Hematopoietic multipotent progenitor cell treated with erythropoietin and hydrocortisone succinate and interleukin-3 and kit ligand, for 6 days (in vitro differentiated cells): ENCODE measurements at regions not wholly inside any gene's neighbourhood (a gene's known extent, or its start where the extent isn't known, plus 50 kb on each side); places are given as distances from the start of the nearest gene placed in this dataset.

Source experiments
- DNase-seq: peaks from one replicate; pipeline ENCODE4 v3.0.0-alpha.2; 2015

DNA sequence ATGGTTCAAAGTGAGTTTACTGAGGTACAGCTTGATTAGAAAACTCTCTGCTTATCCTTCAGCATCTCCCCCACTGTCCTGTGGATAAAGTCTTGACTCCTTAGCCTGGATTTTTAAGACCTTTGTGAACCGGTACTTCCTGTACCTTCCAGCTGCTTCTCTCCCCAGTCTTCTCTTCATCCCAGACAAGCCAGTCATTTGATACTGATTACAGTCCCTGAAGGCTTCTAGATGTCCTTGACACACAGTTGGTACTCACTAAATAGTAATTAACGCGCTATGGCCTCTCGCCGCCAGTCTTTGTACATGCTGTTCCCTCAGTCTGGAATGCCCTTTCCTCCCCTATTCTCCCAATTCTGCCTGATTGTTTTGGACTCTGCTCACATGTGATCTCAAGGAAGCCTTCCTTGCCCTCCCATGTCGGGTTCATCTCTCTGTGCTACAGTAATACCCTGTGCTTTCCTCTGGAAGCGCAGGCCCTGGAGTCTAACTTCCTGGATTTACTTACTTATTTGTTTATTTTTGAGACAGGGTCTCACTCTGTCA lies 50.6 kb upstream of the PTGR2 start:
- no peak for DNase-seq

GRCh38 chr14:73797543-73798265 lies 53.9 kb upstream of the PTGR2 start:
- DNase-seq: no peak

DNA sequence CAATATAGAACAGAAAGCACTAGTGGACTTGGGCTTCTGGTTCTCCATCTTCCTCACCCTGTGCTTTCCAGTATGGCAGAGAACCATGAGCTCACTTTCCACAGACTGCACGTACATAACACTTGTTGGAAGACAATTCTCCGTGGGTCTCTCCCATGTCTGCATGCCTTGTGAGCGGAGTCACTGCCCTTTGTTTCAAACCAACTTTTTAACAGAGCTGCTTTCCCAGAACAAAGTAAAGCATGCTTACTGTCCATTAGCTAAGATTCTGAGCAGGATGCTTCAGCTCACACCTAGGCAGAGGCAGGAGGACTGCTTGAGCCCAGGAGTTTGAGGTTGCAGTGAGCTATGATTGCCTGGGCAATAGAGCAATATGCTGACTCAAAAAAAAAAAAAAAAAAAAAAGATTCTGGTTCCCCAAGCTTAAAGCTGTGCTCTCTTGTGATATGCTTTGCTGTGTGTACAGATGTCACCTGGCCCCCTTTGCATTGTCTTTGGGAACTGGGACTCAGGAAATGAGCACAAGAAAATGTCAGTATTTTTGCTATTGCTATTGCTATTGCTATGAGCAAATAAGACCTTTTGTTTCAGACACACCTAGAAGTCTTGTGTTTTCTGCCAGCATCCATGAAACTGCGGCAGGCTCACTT lies 54.6 kb upstream of the PTGR2 start:
- DNase-seq: no peak

DNA sequence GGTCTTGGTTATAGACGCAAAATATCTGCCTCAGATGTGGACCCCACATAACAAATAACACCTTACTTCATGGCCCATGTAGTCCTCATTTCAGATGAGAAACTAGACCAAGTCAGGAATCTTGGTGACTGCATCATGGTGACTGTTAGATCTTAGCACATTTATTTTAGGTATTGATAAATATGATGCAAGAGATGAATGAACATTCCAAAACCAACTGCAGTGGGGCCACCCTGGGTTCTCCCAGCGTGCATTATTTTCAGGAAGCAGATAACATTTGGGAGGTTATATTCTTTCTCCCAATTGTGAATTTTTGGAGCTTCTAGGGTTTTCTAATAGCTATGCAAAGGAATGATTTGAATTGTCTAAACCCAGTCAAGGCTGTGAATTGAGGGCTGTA lies 55.2 kb upstream of the PTGR2 start:
- DNase-seq: no peak

DNA sequence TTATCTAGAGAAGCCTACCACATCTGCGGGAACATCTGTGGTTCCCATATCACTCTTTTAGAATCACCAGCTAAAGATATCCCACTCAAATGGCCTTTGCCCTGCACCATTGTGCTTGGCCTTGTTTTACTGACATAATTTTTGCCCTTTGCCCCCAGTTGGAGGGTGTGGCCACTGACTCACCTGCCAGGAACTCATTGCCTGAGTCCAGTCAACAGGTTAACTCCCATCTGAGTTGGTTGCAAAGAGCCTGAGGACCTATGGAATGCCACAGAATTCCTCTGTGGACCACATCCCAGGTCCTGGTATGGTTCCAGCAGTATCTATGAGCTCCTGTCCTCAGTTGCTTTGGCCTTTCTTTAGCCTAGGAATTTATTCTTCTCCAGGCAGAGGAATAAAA lies 55.7 kb upstream of the PTGR2 start:
- no peak for DNase-seq

DNA sequence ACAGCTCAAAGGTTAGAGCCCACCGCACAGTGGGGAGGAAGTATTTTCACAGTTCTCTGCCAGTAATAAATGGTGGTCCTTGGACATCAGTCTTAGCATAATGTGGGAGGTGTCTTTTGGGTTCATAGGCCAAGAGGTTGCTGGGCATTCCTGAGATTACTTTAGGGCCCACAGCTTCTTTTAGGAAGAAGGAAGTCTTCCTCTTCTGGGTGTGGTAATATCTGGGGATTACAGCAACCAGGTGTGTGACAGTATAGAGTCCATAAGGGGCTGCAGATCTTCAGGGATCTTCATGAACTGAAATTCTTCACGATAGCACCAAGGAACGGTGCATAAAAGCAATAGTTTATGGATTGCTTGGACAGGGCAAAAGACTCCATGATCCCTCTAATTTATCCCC lies 56.2 kb upstream of the PTGR2 start:
- no peak for DNase-seq

DNA sequence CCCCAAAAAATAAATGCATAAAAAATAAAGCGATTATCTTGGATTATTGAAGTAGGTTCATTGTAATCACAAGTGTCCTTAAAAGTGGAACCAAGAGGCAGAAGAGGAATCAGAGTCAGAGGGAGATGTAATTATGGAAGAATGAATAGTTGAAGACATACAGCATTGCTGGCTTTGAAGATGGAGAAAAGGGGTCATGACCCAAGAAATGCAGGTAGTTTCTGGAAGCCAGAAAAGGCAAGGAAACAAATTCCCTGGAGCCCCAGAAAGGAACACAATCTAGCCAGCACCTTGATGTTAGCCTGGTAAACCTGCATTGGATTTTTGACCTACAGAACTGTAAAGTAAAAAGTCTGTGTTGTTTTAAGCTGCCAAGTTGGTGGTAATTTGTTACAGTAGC lies 57.5 kb upstream of the PTGR2 start:
- DNase-seq: no peak

DNA sequence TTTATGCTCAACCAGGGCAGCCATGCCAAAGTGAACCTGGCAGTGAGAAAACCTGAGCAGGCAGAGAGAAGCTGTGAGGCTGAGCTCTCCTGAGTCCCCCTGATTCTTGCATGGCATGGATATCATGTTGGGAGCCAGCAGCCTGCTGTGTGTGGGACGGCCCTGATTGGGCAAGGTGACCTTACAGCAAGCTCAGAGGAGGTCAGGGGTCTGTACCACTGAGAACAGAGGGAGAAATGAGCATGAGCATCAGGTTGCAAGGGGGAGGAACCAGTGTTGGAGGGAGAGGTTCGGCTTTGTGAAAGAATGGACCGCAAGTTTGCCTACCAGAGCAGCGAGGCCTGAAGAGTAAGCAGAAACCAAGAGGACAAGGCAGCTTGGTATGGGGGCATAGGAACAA lies 59.1 kb upstream of the PTGR2 start:
- DNase-seq: no peak

- DNase-seq: peak; percentile 64
Observed at GRCh38 chr14:73789989-73790581, 61.5 kb upstream of the PTGR2 start.

DNA sequence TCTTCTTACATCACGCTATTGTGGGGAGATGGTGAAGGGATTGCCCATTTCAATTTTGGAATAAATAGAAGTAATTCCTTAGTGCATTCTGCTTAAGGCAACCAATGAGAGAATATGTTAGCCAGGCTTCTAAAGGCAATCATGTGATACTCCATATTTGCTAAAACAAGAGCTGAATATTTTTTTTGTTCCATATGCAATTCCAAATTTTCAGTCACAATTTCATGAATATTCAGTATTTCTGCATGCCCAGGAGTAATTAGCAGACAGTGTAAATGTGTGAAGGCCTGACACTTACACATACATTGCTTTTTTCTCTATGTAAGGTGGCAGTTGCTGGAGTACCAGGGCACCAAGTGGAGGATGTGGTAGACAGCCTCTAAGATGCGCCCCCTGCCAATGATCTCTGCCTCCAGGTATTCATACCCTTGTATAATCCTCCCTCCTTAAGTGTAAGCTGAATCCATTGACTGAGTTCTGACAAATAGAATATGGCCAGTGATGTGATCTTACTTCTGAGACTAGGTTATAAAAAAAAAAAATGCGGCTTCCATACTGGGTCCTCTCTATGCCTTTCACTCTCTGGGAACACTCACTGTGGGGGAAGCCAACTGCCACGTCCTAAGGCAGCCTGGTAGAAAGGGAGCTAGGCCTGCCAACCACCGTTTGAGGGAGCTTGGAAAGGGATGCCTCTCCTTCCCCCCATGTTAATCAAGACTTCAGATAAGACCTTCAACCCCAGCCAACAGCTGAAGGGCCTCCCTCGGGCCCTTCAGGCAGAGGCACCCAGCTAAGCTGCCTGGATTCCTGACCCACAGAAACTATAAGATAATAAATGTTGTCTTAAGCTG lies 62.7 kb upstream of the PTGR2 start:
- peak; percentile 59 for DNase-seq

- DNase-seq: peak; percentile 36
Observed at GRCh38 chr14:73788317-73788598, 63.4 kb upstream of the PTGR2 start.

DNA sequence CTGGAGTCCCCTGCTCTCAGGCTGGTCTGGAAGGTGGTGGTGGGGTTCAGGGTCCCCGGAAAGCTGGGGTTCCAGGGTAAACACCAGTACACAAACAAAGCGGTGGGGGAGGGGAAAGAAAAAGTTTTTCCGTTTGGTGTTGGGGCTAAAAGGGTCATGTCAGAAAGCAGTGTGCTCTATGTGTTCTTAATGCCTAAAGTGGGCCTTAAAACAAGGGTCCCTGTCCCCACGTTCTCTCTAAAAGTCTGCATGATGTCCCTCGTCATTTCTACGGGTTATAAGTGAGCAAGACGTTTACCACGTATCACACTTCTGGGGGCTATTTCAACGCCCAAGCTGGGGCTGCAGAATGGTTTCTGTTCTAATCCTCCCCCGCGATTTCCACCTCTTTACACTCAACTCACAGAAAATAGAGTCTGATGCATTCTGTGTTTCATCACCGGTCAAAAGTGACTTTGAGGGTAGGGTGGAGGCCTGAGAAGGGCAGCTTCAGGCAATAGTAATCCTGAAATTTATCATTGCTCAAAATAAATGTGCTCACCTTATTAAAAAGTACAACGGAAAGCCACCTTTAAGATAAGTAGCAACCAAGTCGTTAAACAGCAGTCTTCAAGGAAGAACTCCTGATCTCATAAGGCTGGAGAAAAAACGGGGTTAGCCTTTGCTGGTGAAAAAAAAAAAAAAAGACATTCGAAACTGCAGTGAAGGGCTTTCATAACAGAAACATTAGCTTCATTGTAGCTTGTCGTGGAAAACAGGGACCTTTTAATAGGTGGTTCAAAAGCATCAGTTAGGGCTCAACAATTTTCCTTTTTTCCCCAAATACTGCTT lies 63.9 kb upstream of the PTGR2 start:
- peak; percentile 69 for DNase-seq

DNA sequence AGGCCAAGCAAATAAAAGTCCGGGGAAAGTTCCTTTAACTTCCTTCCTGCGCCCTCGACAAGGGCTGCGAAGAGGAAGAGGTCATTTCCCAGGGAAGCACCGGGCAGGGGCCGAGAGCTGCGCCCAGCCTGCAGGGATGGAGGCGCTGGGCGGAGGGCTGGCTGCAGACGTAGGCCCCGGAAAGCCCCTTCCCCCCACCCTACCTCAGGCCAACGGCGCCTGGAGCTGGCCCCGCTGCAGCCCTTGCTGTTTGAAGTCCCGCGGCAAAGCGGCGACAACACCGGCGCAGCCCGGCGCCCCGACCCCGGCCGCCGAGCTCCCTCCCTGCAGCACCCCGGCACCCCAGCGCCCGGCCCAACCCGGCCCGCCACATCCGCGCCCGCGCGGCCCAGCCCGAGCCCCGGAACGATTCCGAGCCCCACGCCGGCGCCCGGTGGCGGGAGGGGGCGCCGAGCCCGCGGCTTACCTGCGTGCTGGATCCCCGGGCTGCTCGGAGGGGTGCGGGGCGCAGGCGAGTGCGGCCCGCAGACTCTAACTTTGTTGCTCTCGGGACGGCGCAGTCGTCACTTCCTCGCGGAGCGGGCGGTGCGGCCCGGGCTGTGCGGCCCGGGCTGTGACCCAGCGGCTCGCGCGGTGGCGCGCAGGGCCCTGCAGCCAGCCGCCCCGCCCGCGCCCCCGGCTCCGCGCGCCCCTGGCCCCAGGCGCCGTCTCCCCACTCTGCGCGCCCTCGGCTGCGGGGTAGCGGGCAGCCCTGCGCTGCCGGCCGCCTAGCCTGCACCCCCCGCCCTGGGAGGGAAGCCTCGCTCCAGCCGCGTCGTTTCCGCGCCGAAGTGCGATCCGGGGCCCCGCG lies 64.8 kb upstream of the PTGR2 start:
- peak; percentile 67 for DNase-seq

DNA sequence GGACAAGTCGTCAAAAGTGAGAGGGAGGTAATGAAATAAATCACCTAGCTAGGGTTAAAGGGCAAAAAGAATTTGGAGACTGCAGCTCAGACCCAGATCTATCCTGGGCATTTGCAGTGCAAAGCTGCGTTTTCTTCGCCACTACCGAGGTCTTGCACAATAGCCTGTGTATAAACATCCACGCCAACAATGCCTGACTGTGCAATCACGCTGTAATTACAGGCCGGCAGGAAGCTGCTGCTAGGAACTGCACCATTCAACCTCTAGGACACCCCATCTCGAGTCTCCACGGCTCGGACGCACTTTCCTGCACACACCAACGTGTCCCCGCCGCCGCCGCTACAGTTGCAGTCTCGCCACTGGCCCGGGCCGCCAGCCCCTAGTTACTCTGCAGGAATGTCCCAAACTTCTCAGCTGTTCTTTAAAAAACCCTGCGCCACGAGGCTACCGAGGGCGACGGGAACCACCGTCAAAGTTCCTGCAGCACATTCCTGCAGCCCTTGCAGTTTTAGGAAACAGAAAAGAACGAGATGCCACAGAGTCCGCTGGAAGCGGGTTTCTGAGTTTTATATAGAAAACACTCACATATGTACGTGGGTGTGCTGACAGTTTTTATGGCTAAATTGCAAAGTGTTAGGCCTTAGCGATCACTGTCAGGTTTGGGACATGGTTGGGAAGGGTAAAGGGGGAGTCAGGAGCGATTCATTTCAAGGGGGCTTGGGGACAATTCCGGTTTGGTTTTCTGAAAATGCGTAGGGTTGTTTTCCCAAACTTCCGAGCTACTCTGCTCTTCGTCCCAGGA lies 65.6 kb upstream of the PTGR2 start:
- DNase-seq: peak; percentile 91

- peak; percentile 44 for DNase-seq
Observed at GRCh38 chr14:73785336-73785833, 66.2 kb upstream of the PTGR2 start.

DNA sequence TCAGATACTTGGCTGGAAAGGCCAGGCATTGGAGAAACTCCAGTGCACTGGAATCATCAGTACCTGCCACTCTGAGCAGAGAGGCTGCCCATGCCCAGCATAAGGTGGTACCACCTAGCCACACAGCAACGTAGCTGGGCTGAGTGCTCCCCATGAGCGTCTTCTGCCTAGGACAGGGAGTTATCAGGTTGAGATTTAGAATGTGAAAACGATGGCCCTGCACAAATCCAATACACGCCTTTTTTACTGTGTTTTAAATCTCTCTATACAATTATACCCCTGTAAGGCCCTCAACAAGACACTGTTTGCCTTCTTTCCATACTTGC lies 66.7 kb upstream of the PTGR2 start:
- no peak for DNase-seq

- DNase-seq: peak; percentile 74
Observed at GRCh38 chr14:73784181-73784987, 67.2 kb upstream of the PTGR2 start.

GRCh38 chr14:73783107-73783727 lies 68.4 kb upstream of the PTGR2 start:
- DNase-seq: no peak

- no peak for DNase-seq
Observed at GRCh38 chr14:73782623-73783022, 68.4 kb upstream of the PNMA1 start.
